ENCODE measurements at regions not wholly inside any gene's neighbourhood (a gene's known extent, or its start where the extent isn't known, plus 50 kb on each side); places are given as distances from the start of the nearest gene placed in this dataset.

GRCh38 chr7:1286946-1287645 lies 54.4 kb downstream of the UNCX start:
- no peak for ATAC-seq
- no peak for TF ChIP-seq ZFP30 (CRISPR knock-in tag; IDR thresholded peaks at IDR 0.05)
- no peak for TF ChIP-seq CREB5 (CRISPR knock-in tag; IDR thresholded peaks at IDR 0.05; ENCODE audit: low read depth)
- no peak for TF ChIP-seq ARNTL (CRISPR knock-in tag; IDR thresholded peaks at IDR 0.05; ENCODE audit: borderline replicate concordance, low read depth)
- TF ChIP-seq BACH2 (CRISPR knock-in tag; IDR thresholded peaks at IDR 0.05; ENCODE audit: borderline replicate concordance) = no peak
- no peak for TF ChIP-seq CSDC2 (CRISPR knock-in tag; IDR thresholded peaks at IDR 0.05)
- no peak for TF ChIP-seq TCF4 (CRISPR knock-in tag; IDR thresholded peaks at IDR 0.05; ENCODE audit: borderline replicate concordance)
- no peak for TF ChIP-seq ESRRG (CRISPR knock-in tag; IDR thresholded peaks at IDR 0.05)
- no peak for TF ChIP-seq ZNF8 (CRISPR knock-in tag; IDR thresholded peaks at IDR 0.05)
- no peak for TF ChIP-seq POU6F1 (CRISPR knock-in tag; IDR thresholded peaks at IDR 0.05; ENCODE audit: borderline replicate concordance, low read depth)
- no peak for TF ChIP-seq OSR1 (CRISPR knock-in tag; IDR thresholded peaks at IDR 0.05)
- TF ChIP-seq ZC3H10 (CRISPR knock-in tag; IDR thresholded peaks at IDR 0.05) = no peak

DNA sequence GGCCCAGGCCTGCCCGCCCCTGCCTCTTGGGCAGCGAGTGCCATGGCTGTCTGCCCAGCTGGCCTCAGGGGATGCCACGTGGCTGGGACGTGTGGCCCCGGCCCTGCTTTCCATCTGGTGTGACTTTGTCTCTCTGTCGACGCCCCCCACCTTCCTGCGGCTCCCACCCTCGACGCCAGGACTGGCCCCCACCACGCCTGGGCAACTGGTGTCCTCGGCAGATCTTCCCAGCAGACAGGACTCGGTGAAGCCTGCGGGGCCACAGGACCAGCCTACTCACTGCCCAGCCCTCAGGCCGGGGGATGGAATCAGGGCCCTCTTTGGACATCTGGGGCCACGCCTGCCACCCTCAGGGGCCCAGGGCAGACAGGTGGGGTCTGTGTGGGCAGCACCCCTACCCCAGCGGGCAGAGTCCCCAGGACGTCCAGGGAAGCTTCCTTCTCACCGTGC lies 55.1 kb downstream of the UNCX start:
- ATAC-seq = no peak; the same call in 2 of the 3 replicates
- TF ChIP-seq ZNF8 (CRISPR knock-in tag; IDR thresholded peaks at IDR 0.05) = no peak
- TF ChIP-seq RARB (CRISPR knock-in tag; IDR thresholded peaks at IDR 0.05) = no peak
- TF ChIP-seq, protein P1, sequence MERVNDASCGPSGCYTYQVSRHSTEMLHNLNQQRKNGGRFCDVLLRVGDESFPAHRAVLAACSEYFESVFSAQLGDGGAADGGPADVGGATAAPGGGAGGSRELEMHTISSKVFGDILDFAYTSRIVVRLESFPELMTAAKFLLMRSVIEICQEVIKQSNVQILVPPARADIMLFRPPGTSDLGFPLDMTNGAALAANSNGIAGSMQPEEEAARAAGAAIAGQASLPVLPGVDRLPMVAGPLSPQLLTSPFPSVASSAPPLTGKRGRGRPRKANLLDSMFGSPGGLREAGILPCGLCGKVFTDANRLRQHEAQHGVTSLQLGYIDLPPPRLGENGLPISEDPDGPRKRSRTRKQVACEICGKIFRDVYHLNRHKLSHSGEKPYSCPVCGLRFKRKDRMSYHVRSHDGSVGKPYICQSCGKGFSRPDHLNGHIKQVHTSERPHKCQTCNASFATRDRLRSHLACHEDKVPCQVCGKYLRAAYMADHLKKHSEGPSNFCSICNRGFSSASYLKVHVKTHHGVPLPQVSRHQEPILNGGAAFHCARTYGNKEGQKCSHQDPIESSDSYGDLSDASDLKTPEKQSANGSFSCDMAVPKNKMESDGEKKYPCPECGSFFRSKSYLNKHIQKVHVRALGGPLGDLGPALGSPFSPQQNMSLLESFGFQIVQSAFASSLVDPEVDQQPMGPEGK (CRISPR knock-in tag; IDR thresholded peaks at IDR 0.05; ENCODE audit: borderline replicate concordance) = no peak
- TF ChIP-seq ZNF565 (CRISPR knock-in tag; conservative IDR thresholded peaks at IDR 0.05; ENCODE audit: low read depth) = no peak
- TF ChIP-seq, protein P2, sequence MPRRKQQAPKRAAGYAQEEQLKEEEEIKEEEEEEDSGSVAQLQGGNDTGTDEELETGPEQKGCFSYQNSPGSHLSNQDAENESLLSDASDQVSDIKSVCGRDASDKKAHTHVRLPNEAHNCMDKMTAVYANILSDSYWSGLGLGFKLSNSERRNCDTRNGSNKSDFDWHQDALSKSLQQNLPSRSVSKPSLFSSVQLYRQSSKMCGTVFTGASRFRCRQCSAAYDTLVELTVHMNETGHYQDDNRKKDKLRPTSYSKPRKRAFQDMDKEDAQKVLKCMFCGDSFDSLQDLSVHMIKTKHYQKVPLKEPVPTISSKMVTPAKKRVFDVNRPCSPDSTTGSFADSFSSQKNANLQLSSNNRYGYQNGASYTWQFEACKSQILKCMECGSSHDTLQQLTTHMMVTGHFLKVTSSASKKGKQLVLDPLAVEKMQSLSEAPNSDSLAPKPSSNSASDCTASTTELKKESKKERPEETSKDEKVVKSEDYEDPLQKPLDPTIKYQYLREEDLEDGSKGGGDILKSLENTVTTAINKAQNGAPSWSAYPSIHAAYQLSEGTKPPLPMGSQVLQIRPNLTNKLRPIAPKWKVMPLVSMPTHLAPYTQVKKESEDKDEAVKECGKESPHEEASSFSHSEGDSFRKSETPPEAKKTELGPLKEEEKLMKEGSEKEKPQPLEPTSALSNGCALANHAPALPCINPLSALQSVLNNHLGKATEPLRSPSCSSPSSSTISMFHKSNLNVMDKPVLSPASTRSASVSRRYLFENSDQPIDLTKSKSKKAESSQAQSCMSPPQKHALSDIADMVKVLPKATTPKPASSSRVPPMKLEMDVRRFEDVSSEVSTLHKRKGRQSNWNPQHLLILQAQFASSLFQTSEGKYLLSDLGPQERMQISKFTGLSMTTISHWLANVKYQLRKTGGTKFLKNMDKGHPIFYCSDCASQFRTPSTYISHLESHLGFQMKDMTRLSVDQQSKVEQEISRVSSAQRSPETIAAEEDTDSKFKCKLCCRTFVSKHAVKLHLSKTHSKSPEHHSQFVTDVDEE (CRISPR knock-in tag; IDR thresholded peaks at IDR 0.05) = no peak
- TF ChIP-seq CSDC2 (CRISPR knock-in tag; IDR thresholded peaks at IDR 0.05) = no peak
- TF ChIP-seq ZNF70 (CRISPR knock-in tag; IDR thresholded peaks at IDR 0.05) = no peak
- TF ChIP-seq TOX (CRISPR knock-in tag; IDR thresholded peaks at IDR 0.05; ENCODE audit: borderline replicate concordance) = no peak
- TF ChIP-seq TCF4 (CRISPR knock-in tag; IDR thresholded peaks at IDR 0.05; ENCODE audit: borderline replicate concordance) = no peak

DNA sequence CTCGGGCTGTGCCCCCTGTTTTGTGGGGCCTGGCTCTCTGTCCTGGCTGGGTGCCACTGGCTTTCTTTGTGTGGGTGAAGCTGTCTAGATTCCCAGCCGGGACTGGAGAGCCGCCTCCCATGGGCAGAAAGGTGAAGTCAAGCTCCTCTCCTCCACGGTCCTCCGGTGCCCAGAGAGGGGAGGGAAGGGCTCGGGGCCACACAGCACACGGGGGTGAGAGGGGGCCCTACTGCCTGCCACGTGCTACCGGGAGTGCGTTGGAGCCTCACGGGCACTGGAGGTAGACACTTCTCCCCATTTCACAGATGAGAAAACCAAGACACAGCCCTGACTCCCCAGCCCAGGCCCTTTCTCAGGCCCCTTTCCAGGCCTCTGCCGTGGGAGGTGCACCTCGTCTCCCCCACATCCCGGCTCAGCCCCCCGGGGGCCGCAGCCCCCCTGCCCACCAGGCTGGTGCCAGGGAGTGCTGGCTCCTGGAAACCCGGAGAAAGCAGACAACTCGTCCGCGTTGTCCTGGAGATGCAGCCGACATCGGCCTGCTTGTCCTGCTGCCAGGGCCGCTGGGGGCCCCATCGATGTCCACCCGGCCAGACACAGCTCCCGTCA lies 55.8 kb downstream of the UNCX start:
- no peak for TF ChIP-seq ISL1 (CRISPR knock-in tag; IDR thresholded peaks at IDR 0.05)
- no peak for TF ChIP-seq ZNF565 (CRISPR knock-in tag; conservative IDR thresholded peaks at IDR 0.05; ENCODE audit: low read depth)
- TF ChIP-seq ZFP30 (CRISPR knock-in tag; IDR thresholded peaks at IDR 0.05) = no peak
- TF ChIP-seq TOX (CRISPR knock-in tag; IDR thresholded peaks at IDR 0.05; ENCODE audit: borderline replicate concordance) = no peak
- TF ChIP-seq RARB (CRISPR knock-in tag; IDR thresholded peaks at IDR 0.05) = no peak
- no peak for TF ChIP-seq ZNF8 (CRISPR knock-in tag; IDR thresholded peaks at IDR 0.05)
- ATAC-seq = no peak

DNA sequence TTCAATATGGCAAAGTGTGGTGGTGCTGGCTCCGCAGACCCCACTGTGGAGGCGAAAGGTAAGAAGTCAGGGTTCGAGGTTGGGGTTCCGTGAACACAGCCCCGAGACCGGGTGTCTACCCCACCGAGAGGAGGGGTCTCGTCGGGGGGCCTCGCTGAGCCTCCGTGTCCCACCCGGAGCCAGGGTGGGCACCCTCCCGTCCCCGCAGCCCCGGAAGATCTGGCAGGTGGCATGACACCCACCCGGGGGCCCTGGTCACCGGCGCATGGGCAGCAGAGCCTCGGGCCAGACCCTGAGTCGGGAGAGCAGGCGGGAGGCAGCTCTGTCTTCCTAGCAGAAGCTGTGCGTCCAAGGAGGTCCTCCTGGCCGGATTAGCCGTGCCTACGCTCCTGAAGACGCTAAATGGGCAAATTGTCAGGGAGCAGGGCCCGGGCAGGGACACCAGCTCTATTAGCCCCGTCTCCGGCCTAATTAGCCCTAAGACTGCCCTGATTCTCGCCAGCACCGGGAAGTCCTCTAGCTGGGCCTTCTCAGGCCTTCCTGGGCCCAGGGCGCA lies 56.4 kb downstream of the UNCX start:
- no peak for TF ChIP-seq ZNF70 (CRISPR knock-in tag; IDR thresholded peaks at IDR 0.05)
- TF ChIP-seq ZNF8 (CRISPR knock-in tag; IDR thresholded peaks at IDR 0.05) = no peak
- no peak for TF ChIP-seq ARNTL (CRISPR knock-in tag; IDR thresholded peaks at IDR 0.05; ENCODE audit: borderline replicate concordance, low read depth)
- no peak for TF ChIP-seq CSDC2 (CRISPR knock-in tag; IDR thresholded peaks at IDR 0.05)
- TF ChIP-seq, protein P3, sequence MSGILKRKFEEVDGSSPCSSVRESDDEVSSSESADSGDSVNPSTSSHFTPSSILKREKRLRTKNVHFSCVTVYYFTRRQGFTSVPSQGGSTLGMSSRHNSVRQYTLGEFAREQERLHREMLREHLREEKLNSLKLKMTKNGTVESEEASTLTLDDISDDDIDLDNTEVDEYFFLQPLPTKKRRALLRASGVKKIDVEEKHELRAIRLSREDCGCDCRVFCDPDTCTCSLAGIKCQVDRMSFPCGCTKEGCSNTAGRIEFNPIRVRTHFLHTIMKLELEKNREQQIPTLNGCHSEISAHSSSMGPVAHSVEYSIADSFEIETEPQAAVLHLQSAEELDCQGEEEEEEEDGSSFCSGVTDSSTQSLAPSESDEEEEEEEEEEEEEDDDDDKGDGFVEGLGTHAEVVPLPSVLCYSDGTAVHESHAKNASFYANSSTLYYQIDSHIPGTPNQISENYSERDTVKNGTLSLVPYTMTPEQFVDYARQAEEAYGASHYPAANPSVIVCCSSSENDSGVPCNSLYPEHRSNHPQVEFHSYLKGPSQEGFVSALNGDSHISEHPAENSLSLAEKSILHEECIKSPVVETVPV (CRISPR knock-in tag; IDR thresholded peaks at IDR 0.05) = no peak
- TF ChIP-seq BACH2 (CRISPR knock-in tag; IDR thresholded peaks at IDR 0.05; ENCODE audit: borderline replicate concordance) = no peak
- no peak for ATAC-seq

All from SK-N-SH treated with all-trans-retinoic acid at 6 μM for 48 hours (cell line).